ENCODE measurements at regions not wholly inside any gene's neighbourhood (a gene's known extent, or its start where the extent isn't known, plus 50 kb on each side); places are given as distances from the start of the nearest gene placed in this dataset.

DNA sequence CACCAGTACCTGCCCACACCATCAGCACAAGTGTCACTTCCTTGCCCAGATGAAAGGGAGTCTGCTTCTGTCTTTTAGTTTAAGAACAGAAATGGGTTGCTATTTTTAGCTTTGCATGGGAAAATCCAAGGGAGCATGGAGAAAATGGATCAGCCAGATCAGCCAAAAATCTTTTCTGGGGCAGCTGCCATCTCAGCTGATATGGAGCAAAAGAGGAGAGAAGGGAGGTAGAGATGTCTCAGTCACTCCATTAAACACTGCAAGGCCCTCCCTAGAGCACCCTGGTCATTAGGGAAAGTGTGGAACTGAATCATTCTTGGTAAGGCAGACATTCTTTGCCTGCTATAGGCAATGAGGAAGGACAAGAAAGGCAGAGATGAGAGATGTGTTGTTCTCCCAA is 79.9 kb downstream of the CTAGE1 start:
- H3K56ac ChIP-seq (ENCODE audit: extremely low read depth, insufficient read depth, low read length): no peak overlapping the region
- intact Hi-C loops (cut with micrococcal nuclease) (no loop called here), in situ Hi-C loops (cut with MboI; ENCODE audit: low sequenced_read_pairs) (no loop called here), dilution Hi-C loops (cut with HindIII; ENCODE audit: low sequenced_read_pairs, unreplicated experiment) (no loop called here)
- no peak overlapping the region for H2AK5ac ChIP-seq (ENCODE audit: low read depth, low read length)
- no peak overlapping the region for H3K9ac ChIP-seq (ENCODE audit: low read depth, low read length)
- no peaks in the 10 kb centered on the region for H3K36me3 ChIP-seq (ENCODE audit: control insufficient read depth, insufficient read depth, low read length)
- DNase-seq: no peak
- H4K20me1 ChIP-seq (ENCODE audit: insufficient read depth, low read length): no peaks in the 10 kb centered on the region
- BruUV-seq (replicated peaks): no TSS peak
- H4K91ac ChIP-seq (ENCODE audit: insufficient read depth, low read depth, low read length): no peak overlapping the region
- H2BK5ac ChIP-seq (ENCODE audit: low read depth, low read length, poor library complexity, severe bottlenecking): no peak overlapping the region
- H2AK9ac ChIP-seq (replicated peaks; ENCODE audit: low read depth, low read length, poor library complexity): no peak overlapping the region
- no peak overlapping the region for H3K14ac ChIP-seq (replicated peaks; ENCODE audit: low read depth, low read length)
- ChIA-PET POLR2A (ENCODE audit: unreplicated experiment) (no interaction called here), CTCF (no interaction called here)
- H2BK15ac ChIP-seq (ENCODE audit: low read depth, low read length): no peak overlapping the region
- TF ChIP-seq CHD1 (IDR thresholded peaks at IDR 0.05; ENCODE audit: low read depth, low read length): no peak
- TF ChIP-seq MAZ (IDR thresholded peaks at IDR 0.05; ENCODE audit: borderline replicate concordance, low read depth, low read length): no peak
- no peak for TF ChIP-seq MAFK (IDR thresholded peaks at IDR 0.05; ENCODE audit: low read depth, low read length)
- TF ChIP-seq CEBPB (IDR thresholded peaks at IDR 0.05; ENCODE audit: low read depth, low read length): no peak
- TF ChIP-seq, protein P1, sequence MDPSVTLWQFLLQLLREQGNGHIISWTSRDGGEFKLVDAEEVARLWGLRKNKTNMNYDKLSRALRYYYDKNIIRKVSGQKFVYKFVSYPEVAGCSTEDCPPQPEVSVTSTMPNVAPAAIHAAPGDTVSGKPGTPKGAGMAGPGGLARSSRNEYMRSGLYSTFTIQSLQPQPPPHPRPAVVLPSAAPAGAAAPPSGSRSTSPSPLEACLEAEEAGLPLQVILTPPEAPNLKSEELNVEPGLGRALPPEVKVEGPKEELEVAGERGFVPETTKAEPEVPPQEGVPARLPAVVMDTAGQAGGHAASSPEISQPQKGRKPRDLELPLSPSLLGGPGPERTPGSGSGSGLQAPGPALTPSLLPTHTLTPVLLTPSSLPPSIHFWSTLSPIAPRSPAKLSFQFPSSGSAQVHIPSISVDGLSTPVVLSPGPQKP (IDR thresholded peaks at IDR 0.05; ENCODE audit: borderline replicate concordance, low read depth, low read length): no peak
- no peak for TF ChIP-seq RCOR1 (IDR thresholded peaks at IDR 0.05; ENCODE audit: insufficient replicate concordance, low read length)
- peaks cover 15% of the 10 kb centered on the region for H3K27me3 ChIP-seq (ENCODE audit: control insufficient read depth, insufficient read depth, low read length)
- no peak overlapping the region for H2BK120ac ChIP-seq (ENCODE audit: low read depth, low read length)
- no peak overlapping the region for H4K8ac ChIP-seq (ENCODE audit: low read depth in 2 of 2, low read length in 2 of 2)
- no peak overlapping the region for H3K4ac ChIP-seq (ENCODE audit: low read depth, low read length)
- no peak overlapping the region for H4K5ac ChIP-seq (ENCODE audit: low read depth, low read length)
- no peak for ATAC-seq (ENCODE audit: low read depth)
- H2BK20ac ChIP-seq (ENCODE audit: low read depth, low read length): no peak overlapping the region
- H3K27ac ChIP-seq (ENCODE audit: insufficient read depth, low read length): no peak overlapping the region
- no peak overlapping the region for H3K4me3 ChIP-seq (ENCODE audit: insufficient read depth, low read depth, low read length)
- no peak overlapping the region for H3K18ac ChIP-seq (ENCODE audit: low read depth, low read length)
- no peak overlapping the region for H2AFZ ChIP-seq (replicated peaks; ENCODE audit: low read length, poor library complexity)
- H3K9me3 ChIP-seq (ENCODE audit: control insufficient read depth, insufficient read depth, low read length): no peaks in the 10 kb centered on the region
- H3K4me1 ChIP-seq (ENCODE audit: control insufficient read depth, insufficient read depth, low read length): peaks cover 2% of the 10 kb centered on the region; the same call in 1 of the 2 replicates
- H3K4me2 ChIP-seq (ENCODE audit: low read depth, low read length): no peak overlapping the region
- no peaks in the 10 kb centered on the region for H3K9me1 ChIP-seq (ENCODE audit: insufficient read depth, low read length)
- H3K23ac ChIP-seq (ENCODE audit: low read depth, low read length): no peak overlapping the region
- H3K79me1 ChIP-seq (ENCODE audit: low read depth in 1 of 2, low read length in 2 of 2): no peaks in the 10 kb centered on the region

Measured in IMR-90 (cell line).